SU-DHL-6 (cell line): ENCODE measurements at regions not wholly inside any gene's neighbourhood (a gene's known extent, or its start where the extent isn't known, plus 50 kb on each side); places are given as distances from the start of the nearest gene placed in this dataset.

Experiments used
- H2AFZ ChIP-seq: fragments of 200-600 bp; sonication (generic); 2 replicates; pipeline ENCODE4 v1.6.1; 2014; ENCODE audit warnings: low read depth, mild to moderate bottlenecking, moderate library complexity, mixed read lengths, antibody characterized with exemption, low read length; ENCODE audit not compliant: severe bottlenecking
- H3F3A ChIP-seq: fragments of 200-600 bp; shearing (Covaris generic); 2 replicates; pipeline ENCODE4 v1.6.0; 2016; ENCODE audit warnings: antibody characterized with exemption, mild to moderate bottlenecking; ENCODE audit not compliant: insufficient read depth
- H3K27ac ChIP-seq: fragments of 200-600 bp; sonication (generic); 2 replicates; pipeline ENCODE4 v1.5.1; 2016; ENCODE audit warnings: low read depth, mild to moderate bottlenecking, low read length, moderate library complexity, mixed read lengths
- H3K27me3 ChIP-seq: fragments of 200-600 bp; sonication (generic), shearing (Covaris generic); 2 replicates; pipeline ENCODE4 v1.6.0; 2014; ENCODE audit warnings: mild to moderate bottlenecking, low read length
- H3K36me3 ChIP-seq: fragments of 200-600 bp; sonication (generic); 2 replicates; pipeline ENCODE4 v1.6.1; 2014; ENCODE audit warnings: mild to moderate bottlenecking, low read length, mixed read lengths
- H3K4me2 ChIP-seq: fragments of 300-600, 200-600 bp; shearing (Covaris generic), sonication (generic); 2 replicates; pipeline ENCODE4 v1.6.0; 2014; ENCODE audit warnings: low read length, low read depth, mild to moderate bottlenecking; ENCODE audit not compliant: poor library complexity, severe bottlenecking
- H3K4me3 ChIP-seq: fragments of 200-600 bp; sonication (generic); 2 replicates; pipeline ENCODE4 v1.5.1; 2014; ENCODE audit warnings: antibody characterized with exemption, low read length, mild to moderate bottlenecking, mixed read lengths; ENCODE audit not compliant: insufficient read depth, poor library complexity, severe bottlenecking
- H3K79me2 ChIP-seq: fragments of 200-600 bp; sonication (generic); 2 replicates; pipeline ENCODE4 v1.6.1; 2014; ENCODE audit warnings: mild to moderate bottlenecking, low read length, moderate library complexity; ENCODE audit not compliant: insufficient read depth
- H3K9ac ChIP-seq: fragments of 200-600 bp; sonication (generic); 2 replicates; pipeline ENCODE4 v1.7.0; 2014; ENCODE audit warnings: mild to moderate bottlenecking, low read length
- H3K9me2 ChIP-seq: fragments of 200-600 bp; sonication (generic); replicated peaks from 2 replicates; pipeline ENCODE4 v1.6.1; 2014; ENCODE audit warnings: low read length; ENCODE audit not compliant: insufficient read depth
- H3K9me3 ChIP-seq: fragments of 200-600 bp; sonication (generic); 2 replicates; pipeline ENCODE4 v1.6.1; 2014; ENCODE audit warnings: low read length, mixed read lengths; ENCODE audit not compliant: insufficient read depth
- H4K20me1 ChIP-seq: fragments of 200-600 bp; sonication (generic); 2 replicates; pipeline ENCODE4 v1.6.1; 2014; ENCODE audit warnings: low read depth, mild to moderate bottlenecking, antibody characterized with exemption, low read length, moderate library complexity, mixed read lengths
- EZH2phosphoT487 ChIP-seq: fragments of 200-600 bp; sonication (generic), shearing (Covaris generic); conservative IDR thresholded peaks from 2 replicates; pipeline ENCODE4 v1.6.1; 2018; ENCODE audit warnings: mild to moderate bottlenecking, antibody characterized with exemption, low read length, moderate library complexity, mixed read lengths
- TF ChIP-seq, protein P1 (sequence below): fragments of 200-600 bp; sonication (generic); IDR thresholded peaks from one replicate; pipeline ENCODE4 v1.5.1; 2017; ENCODE audit warnings: antibody characterized with exemption, mild to moderate bottlenecking, low read length, moderate library complexity; ENCODE audit not compliant: insufficient read depth, poor library complexity, severe bottlenecking

DNA sequence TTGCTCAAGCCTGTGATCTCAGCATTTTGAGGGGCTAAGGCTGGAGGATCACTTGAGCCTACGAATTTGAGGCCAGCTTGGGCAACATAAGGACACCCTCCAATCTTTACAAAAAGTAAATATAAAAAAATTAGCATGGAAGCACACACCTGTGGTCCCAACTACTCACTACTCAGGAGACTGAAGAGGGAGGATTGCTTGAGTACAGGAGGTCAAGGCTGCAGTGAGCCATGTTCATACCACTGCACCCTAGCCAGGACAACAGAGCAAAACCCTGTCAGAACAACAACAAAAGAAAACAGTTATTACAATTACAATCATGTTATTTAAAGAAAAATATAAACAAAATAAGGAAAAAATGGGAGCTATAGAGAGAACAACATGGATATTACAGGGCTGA is 82.5 kb upstream of the TNFAIP3 start:
- H3K79me2 ChIP-seq, result no peaks in the 10 kb centered on the region
- no peaks in the 10 kb centered on the region for H3K36me3 ChIP-seq
- no peak overlapping the region for H3K9ac ChIP-seq
- no peaks in the 10 kb centered on the region for H3K9me3 ChIP-seq
- H3K4me3 ChIP-seq, result no peak overlapping the region
- H2AFZ ChIP-seq, result no peak overlapping the region
- H3K27ac ChIP-seq, result no peak overlapping the region
- H3K4me2 ChIP-seq, result no peak overlapping the region
- no peaks in the 10 kb centered on the region for H3K27me3 ChIP-seq
- no peaks in the 10 kb centered on the region for H3K9me2 ChIP-seq
- H4K20me1 ChIP-seq, result no peaks in the 10 kb centered on the region
- TF ChIP-seq, protein P1, sequence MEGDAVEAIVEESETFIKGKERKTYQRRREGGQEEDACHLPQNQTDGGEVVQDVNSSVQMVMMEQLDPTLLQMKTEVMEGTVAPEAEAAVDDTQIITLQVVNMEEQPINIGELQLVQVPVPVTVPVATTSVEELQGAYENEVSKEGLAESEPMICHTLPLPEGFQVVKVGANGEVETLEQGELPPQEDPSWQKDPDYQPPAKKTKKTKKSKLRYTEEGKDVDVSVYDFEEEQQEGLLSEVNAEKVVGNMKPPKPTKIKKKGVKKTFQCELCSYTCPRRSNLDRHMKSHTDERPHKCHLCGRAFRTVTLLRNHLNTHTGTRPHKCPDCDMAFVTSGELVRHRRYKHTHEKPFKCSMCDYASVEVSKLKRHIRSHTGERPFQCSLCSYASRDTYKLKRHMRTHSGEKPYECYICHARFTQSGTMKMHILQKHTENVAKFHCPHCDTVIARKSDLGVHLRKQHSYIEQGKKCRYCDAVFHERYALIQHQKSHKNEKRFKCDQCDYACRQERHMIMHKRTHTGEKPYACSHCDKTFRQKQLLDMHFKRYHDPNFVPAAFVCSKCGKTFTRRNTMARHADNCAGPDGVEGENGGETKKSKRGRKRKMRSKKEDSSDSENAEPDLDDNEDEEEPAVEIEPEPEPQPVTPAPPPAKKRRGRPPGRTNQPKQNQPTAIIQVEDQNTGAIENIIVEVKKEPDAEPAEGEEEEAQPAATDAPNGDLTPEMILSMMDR, result no peak
- no peak for TF ChIP-seq EZH2phosphoT487
- no peaks in the 10 kb centered on the region for H3F3A ChIP-seq

DNA sequence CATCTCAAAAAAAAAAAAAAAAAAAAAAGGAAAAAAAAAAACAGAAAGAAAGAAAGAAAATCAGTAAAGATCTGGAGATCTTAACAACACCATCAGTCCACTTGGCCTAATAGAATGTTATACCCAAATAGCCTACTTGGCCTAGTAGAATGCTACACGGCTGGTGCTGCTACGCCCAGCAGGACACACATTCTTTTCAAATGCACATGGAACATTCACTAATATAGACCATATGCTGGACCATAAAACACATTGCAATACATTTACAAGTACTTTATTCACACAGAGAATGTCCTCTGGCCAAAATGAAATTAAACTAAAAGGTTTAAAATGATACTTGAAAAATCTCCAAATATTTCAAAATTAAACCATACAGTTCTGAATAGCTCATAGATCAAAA is 80.0 kb upstream of the TNFAIP3 start:
- TF ChIP-seq, protein P1, result no peak
- no peak for TF ChIP-seq EZH2phosphoT487
- H3K9me2 ChIP-seq, result no peaks in the 10 kb centered on the region

DNA sequence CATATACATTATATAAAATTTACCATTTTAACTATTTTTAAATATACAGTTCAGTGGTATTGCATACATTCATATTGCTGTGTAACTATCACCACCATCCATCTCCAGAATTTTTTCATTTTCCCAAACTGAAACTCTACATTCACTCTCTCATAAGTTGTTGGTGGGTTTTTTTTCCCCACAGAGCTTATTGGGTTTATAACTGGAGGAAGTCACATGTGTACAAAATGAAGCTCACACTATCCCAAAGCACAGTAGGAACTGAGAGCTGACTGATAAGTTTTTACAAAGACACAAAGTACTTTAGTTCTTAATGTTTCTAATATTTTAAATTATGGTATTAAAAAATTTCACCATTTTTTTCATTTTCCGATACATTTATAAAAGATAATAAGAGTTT is 78.8 kb upstream of the TNFAIP3 start:
- Histone ChIP-seq H3F3A (no peaks in the 10 kb centered on the region), H3K9me2 (no peaks in the 10 kb centered on the region), H3K9ac (no peak overlapping the region), H3K4me3 (no peak overlapping the region), H2AFZ (no peak overlapping the region), H3K36me3 (no peaks in the 10 kb centered on the region), H3K27ac (no peak overlapping the region), H3K4me2 (no peak overlapping the region), H4K20me1 (no peaks in the 10 kb centered on the region), H3K9me3 (no peaks in the 10 kb centered on the region), H3K27me3 (no peaks in the 10 kb centered on the region), H3K79me2 (no peaks in the 10 kb centered on the region)
- TF ChIP-seq, protein P1, result no peak
- no peak for TF ChIP-seq EZH2phosphoT487

More for the DNA sequence above, 80.0 kb upstream of the TNFAIP3 start:
- no peak overlapping the region for H3K9ac ChIP-seq
- H3K36me3 ChIP-seq, result no peaks in the 10 kb centered on the region
- no peaks in the 10 kb centered on the region for H3K79me2 ChIP-seq
- no peak overlapping the region for H2AFZ ChIP-seq
- no peak overlapping the region for H3K4me2 ChIP-seq
- H3F3A ChIP-seq, result no peaks in the 10 kb centered on the region
- H3K4me3 ChIP-seq, result no peak overlapping the region
- no peaks in the 10 kb centered on the region for H4K20me1 ChIP-seq
- no peaks in the 10 kb centered on the region for H3K27me3 ChIP-seq
- H3K9me3 ChIP-seq, result no peaks in the 10 kb centered on the region
- no peak overlapping the region for H3K27ac ChIP-seq
